CD4-positive, alpha-beta memory T cell (primary cell): ENCODE measurements at regions not wholly inside any gene's neighbourhood (a gene's known extent, or its start where the extent isn't known, plus 50 kb on each side); places are given as distances from the start of the nearest gene placed in this dataset.

Experiments used
- CTCF ChIA-PET: fragments of 350-600 bp; sonication (Branson Sonifier 250); formaldehyde crosslinking; loops from one replicate; lab custom pipeline; 2021; ENCODE audit warnings: inconsistent platforms; ENCODE audit not compliant: partially characterized antibody; lab: Charles Lee
- POLR2A ChIA-PET: fragments of 350-600 bp; sonication (Branson Sonifier 250); formaldehyde crosslinking; loops from one replicate; lab custom pipeline; 2021; ENCODE audit not compliant: partially characterized antibody; lab: Charles Lee
- DNase-seq, 5 donors: peaks; one replicate each; pipeline versions ENCODE4 v3.0.0 to v3.0.0-alpha.2; 2020 to 2022; ENCODE audit warnings: mixed read lengths in 1 of 5
- H3K27ac ChIP-seq: one replicate; pipeline ENCODE4 v1.7.0; 2013; ENCODE audit warnings: low read depth, low read length
- H3K27me3 ChIP-seq: 2 replicates; pipeline ENCODE4 v1.7.0; 2013; ENCODE audit warnings: mild to moderate bottlenecking, low read length, moderate library complexity; ENCODE audit not compliant: insufficient read depth
- H3K36me3 ChIP-seq: 2 replicates; pipeline ENCODE4 v1.7.0; 2013; ENCODE audit warnings: mild to moderate bottlenecking, low read length, moderate library complexity; ENCODE audit not compliant: insufficient read depth
- H3K4me1 ChIP-seq: 2 replicates; pipeline ENCODE4 v1.7.0; 2013; ENCODE audit warnings: mild to moderate bottlenecking, low read length, moderate library complexity; ENCODE audit not compliant: insufficient read depth
- H3K4me3 ChIP-seq, 2 donors: one replicate each; pipeline ENCODE4 v1.7.0; 2013; ENCODE audit warnings: low read length in 2 of 2, mild to moderate bottlenecking in 1 of 2
- H3K9me3 ChIP-seq, 2 donors: one replicate each; pipeline ENCODE4 v1.7.0; 2013; ENCODE audit warnings: low read length in 2 of 2, control low read depth in 1 of 2; ENCODE audit not compliant: control insufficient read depth in 1 of 2
- H3K27ac Mint-ChIP-seq, 7 donors: one replicate each; pipeline ENCODE4 v1.8.0; 2020 to 2021; ENCODE audit warnings: mixed read lengths in 7 of 7, mild to moderate bottlenecking in 6 of 7, inconsistent platforms in 3 of 7, moderate library complexity in 3 of 7
- H3K27me3 Mint-ChIP-seq, 2 donors: one replicate each; pipeline ENCODE4 v1.8.0; 2020 to 2021; ENCODE audit warnings: mixed read lengths in 2 of 2
- H3K36me3 Mint-ChIP-seq, 2 donors: one replicate each; pipeline ENCODE4 v1.8.0; 2020 to 2021; ENCODE audit warnings: mixed read lengths in 2 of 2, inconsistent platforms in 1 of 2, mild to moderate bottlenecking in 1 of 2
- H3K4me1 Mint-ChIP-seq, 4 donors: one replicate each; pipeline ENCODE4 v1.8.0; 2020 to 2021; ENCODE audit warnings: mixed read lengths in 4 of 4, mild to moderate bottlenecking in 1 of 4
- H3K4me3 Mint-ChIP-seq, 8 donors: one replicate each; pipeline ENCODE4 v1.8.0; 2020 to 2021; ENCODE audit warnings: mixed read lengths in 8 of 8, mild to moderate bottlenecking in 7 of 8, moderate library complexity in 6 of 8, inconsistent platforms in 3 of 8
- H3K9me3 Mint-ChIP-seq, 8 donors: one replicate each; pipeline ENCODE4 v1.8.0; 2020 to 2021; ENCODE audit warnings: mixed read lengths in 8 of 8, mild to moderate bottlenecking in 5 of 8, inconsistent platforms in 3 of 8, moderate library complexity in 1 of 8
- intact Hi-C: fragments of 100-400 bp; cut with micrococcal nuclease; formaldehyde crosslinking; loops from one replicate; pipeline ENCODE4 v1.15.1; 2023

GRCh38 chr15:79178594-79178993, 88.0 kb upstream of the RASGRF1 start:
- no peaks in the 10 kb centered on the region for H3K27me3 ChIP-seq
- H3K9me3 Mint-ChIP-seq: no peaks in the 10 kb centered on the region
- H3K4me1 ChIP-seq: no peaks in the 10 kb centered on the region
- intact Hi-C loops: no loop called here
- H3K9me3 ChIP-seq: no peaks in the 10 kb centered on the region
- no peaks in the 10 kb centered on the region for H3K4me1 Mint-ChIP-seq
- H3K4me3 ChIP-seq: no peak overlapping the region
- no peak overlapping the region for H3K4me3 Mint-ChIP-seq
- peaks cover 12 to 17% of the 10 kb centered on the region in 2 donors for H3K27me3 Mint-ChIP-seq
- H3K27ac ChIP-seq: no peak overlapping the region
- no peaks in the 10 kb centered on the region for H3K36me3 ChIP-seq
- CTCF ChIA-PET: no interaction called here
- H3K27ac Mint-ChIP-seq: no peak overlapping the region
- POLR2A ChIA-PET: no interaction called here
- DNase-seq: no peak
- no peaks in the 10 kb centered on the region for H3K36me3 Mint-ChIP-seq

GRCh38 chr15:79176151-79176550, 85.6 kb upstream of the RASGRF1 start:
- DNase-seq: no peak
- no peaks in the 10 kb centered on the region for H3K4me1 Mint-ChIP-seq
- intact Hi-C loops: no loop called here
- H3K9me3 Mint-ChIP-seq: peaks cover 0 to 2% (median 0%) of the 10 kb centered on the region in 8 donors
- H3K36me3 Mint-ChIP-seq: no peaks in the 10 kb centered on the region
- Histone ChIP-seq H3K27ac (no peak overlapping the region), H3K36me3 (no peaks in the 10 kb centered on the region), H3K9me3 (no peaks in the 10 kb centered on the region), H3K4me1 (no peaks in the 10 kb centered on the region), H3K4me3 (no peak overlapping the region), H3K27me3 (no peaks in the 10 kb centered on the region)
- H3K27me3 Mint-ChIP-seq: peaks cover 20 to 22% of the 10 kb centered on the region in 2 donors
- H3K4me3 Mint-ChIP-seq: no peak overlapping the region
- ChIA-PET POLR2A (no interaction called here), CTCF (no interaction called here)
- no peak overlapping the region for H3K27ac Mint-ChIP-seq

- Histone ChIP-seq H3K27ac (no peak overlapping the region), H3K27me3 (no peaks in the 10 kb centered on the region), H3K4me1 (no peaks in the 10 kb centered on the region), H3K4me3 (no peak overlapping the region), H3K9me3 (no peaks in the 10 kb centered on the region), H3K36me3 (no peaks in the 10 kb centered on the region)
- no peaks in the 10 kb centered on the region for H3K4me1 Mint-ChIP-seq
- no peaks in the 10 kb centered on the region for H3K36me3 Mint-ChIP-seq
- no peak overlapping the region for H3K27ac Mint-ChIP-seq
- ChIA-PET POLR2A (no interaction called here), CTCF (interaction anchor here (3.0 kb wide), 1 partner anchor 11 kb away, joined by 26 read pairs; no protein-coding TSS in a partner anchor)
- peaks cover 0 to 2% (median 0%) of the 10 kb centered on the region in 8 donors for H3K9me3 Mint-ChIP-seq
- intact Hi-C loops: no loop called here
- peaks cover 29% of the 10 kb centered on the region in 2 donors for H3K27me3 Mint-ChIP-seq
- DNase-seq: no peak
- no peak overlapping the region for H3K4me3 Mint-ChIP-seq
Observed at GRCh38 chr15:79172801-79173460, 82.4 kb upstream of the RASGRF1 start.

DNA sequence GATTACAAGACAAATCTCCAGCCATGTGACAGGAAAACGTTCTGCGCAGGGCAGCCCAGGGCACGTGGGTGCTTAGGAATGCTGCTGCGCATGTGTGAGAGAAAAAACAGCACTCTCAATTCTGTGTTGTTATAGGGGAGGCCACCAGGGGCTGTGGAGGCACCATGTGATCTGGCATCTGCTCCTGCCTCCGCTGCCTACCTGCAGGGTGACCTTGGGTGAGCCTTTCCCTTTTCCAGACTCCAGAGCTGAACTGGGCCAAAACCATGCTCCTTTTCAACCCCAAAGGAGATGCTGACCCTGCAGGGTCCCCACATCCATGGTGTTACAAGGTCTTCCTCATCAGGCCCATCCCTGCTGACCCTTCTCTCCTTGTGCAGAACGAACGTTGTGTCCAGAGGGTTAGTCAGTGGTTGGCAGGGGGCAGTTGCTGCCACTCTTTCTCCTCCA, 81.5 kb upstream of the RASGRF1 start:
- Mint-ChIP-seq H3K27ac (peak overlapping the region in 1 of 7 donors; percentile 49), H3K9me3 (peaks cover 0 to 2% (median 0%) of the 10 kb centered on the region in 8 donors), H3K36me3 (no peaks in the 10 kb centered on the region), H3K4me1 (no peaks in the 10 kb centered on the region), H3K4me3 (no peak overlapping the region), H3K27me3 (peaks cover 29% of the 10 kb centered on the region in 2 donors)
- H3K27ac ChIP-seq: no peak overlapping the region
- no peak overlapping the region for H3K4me3 ChIP-seq
- no peak for DNase-seq
- intact Hi-C loops: no loop called here
- no peaks in the 10 kb centered on the region for H3K36me3 ChIP-seq
- no peaks in the 10 kb centered on the region for H3K4me1 ChIP-seq
- CTCF ChIA-PET: no interaction called here
- no peaks in the 10 kb centered on the region for H3K9me3 ChIP-seq
- POLR2A ChIA-PET: no interaction called here
- no peaks in the 10 kb centered on the region for H3K27me3 ChIP-seq

DNA sequence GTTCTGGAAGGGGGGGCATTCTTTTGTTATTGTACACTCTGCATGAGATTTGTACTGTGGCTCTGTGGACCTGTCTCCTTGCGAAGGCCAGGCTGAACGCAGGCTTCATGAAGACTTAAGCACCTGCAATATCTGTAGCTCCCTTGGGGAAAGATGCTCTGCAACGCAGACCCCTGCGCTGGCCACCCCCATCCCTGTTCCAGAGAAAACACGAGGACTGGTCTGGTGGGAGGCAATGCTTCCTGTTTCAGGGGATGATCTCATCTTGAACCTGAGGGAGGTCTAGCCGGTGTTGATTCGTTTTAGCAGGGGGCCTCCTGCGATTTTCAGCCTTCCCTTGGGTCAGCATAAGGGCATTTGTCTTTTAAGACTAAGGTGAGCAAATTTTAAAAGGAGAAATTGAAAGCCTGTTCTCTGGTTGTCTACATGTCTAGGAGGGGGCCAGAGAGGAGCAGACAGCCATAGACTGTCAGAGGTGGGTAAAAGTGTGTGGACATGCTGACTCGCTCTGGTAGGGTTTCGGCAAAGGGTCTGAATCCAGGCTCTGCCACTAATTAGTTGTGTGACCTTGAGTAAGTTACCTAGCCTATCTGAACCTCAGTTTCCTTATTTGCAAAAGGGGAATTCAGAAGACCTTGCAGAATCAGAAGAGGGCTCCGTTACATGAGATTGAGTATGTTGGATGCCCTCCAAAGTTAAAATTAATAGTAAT, 80.9 kb upstream of the RASGRF1 start:
- H3K27me3 Mint-ChIP-seq: peaks cover 29% of the 10 kb centered on the region in 2 donors
- no peak overlapping the region for H3K27ac Mint-ChIP-seq
- Histone ChIP-seq H3K36me3 (no peaks in the 10 kb centered on the region), H3K4me3 (no peak overlapping the region), H3K27me3 (no peaks in the 10 kb centered on the region), H3K27ac (no peak overlapping the region), H3K4me1 (no peaks in the 10 kb centered on the region), H3K9me3 (no peaks in the 10 kb centered on the region)
- no peak for DNase-seq
- CTCF ChIA-PET: no interaction called here
- no peak overlapping the region for H3K4me3 Mint-ChIP-seq
- no peaks in the 10 kb centered on the region for H3K4me1 Mint-ChIP-seq
- intact Hi-C loops: no loop called here
- H3K9me3 Mint-ChIP-seq: peaks cover 0 to 2% (median 0%) of the 10 kb centered on the region in 8 donors
- POLR2A ChIA-PET: no interaction called here
- H3K36me3 Mint-ChIP-seq: no peaks in the 10 kb centered on the region

- H3K27me3 ChIP-seq: no peaks in the 10 kb centered on the region
- DNase-seq: no peak
- Mint-ChIP-seq H3K4me3 (no peak overlapping the region), H3K4me1 (no peaks in the 10 kb centered on the region), H3K9me3 (peaks cover 0 to 2% (median 0%) of the 10 kb centered on the region in 8 donors), H3K27ac (no peak overlapping the region), H3K36me3 (no peaks in the 10 kb centered on the region), H3K27me3 (peaks cover 27 to 32% of the 10 kb centered on the region in 2 donors)
- H3K4me1 ChIP-seq: no peaks in the 10 kb centered on the region
- H3K36me3 ChIP-seq: no peaks in the 10 kb centered on the region
- no peak overlapping the region for H3K27ac ChIP-seq
- intact Hi-C loops: no loop called here
- ChIA-PET CTCF (interaction anchor here (2.5 kb wide), 1 partner anchor 15 kb away, joined by 9 read pairs; no protein-coding TSS in a partner anchor), POLR2A (no interaction called here)
- H3K4me3 ChIP-seq: no peak overlapping the region
- H3K9me3 ChIP-seq: no peaks in the 10 kb centered on the region
Observed at GRCh38 chr15:79170256-79170664, 79.7 kb upstream of the RASGRF1 start.

- POLR2A ChIA-PET: no interaction called here
- H3K27me3 Mint-ChIP-seq: peaks cover 25 to 31% of the 10 kb centered on the region in 2 donors
- Histone ChIP-seq H3K9me3 (no peaks in the 10 kb centered on the region), H3K4me3 (no peak overlapping the region), H3K36me3 (no peaks in the 10 kb centered on the region), H3K4me1 (no peaks in the 10 kb centered on the region), H3K27ac (no peak overlapping the region), H3K27me3 (no peaks in the 10 kb centered on the region)
- H3K4me3 Mint-ChIP-seq: no peak overlapping the region
- H3K4me1 Mint-ChIP-seq: no peaks in the 10 kb centered on the region
- peaks cover 0 to 2% (median 0%) of the 10 kb centered on the region in 8 donors for H3K9me3 Mint-ChIP-seq
- no peaks in the 10 kb centered on the region for H3K36me3 Mint-ChIP-seq
- intact Hi-C loops: no loop called here
- CTCF ChIA-PET: interaction anchor here (2.5 kb wide), 1 partner anchor 15 kb away, joined by 9 read pairs; no protein-coding TSS in a partner anchor
- DNase-seq: no peak
- H3K27ac Mint-ChIP-seq: no peak overlapping the region
Observed at GRCh38 chr15:79169526-79170133, 79.0 kb upstream of the RASGRF1 start.
